ENCODE measurements at regions not wholly inside any gene's neighbourhood (a gene's known extent, or its start where the extent isn't known, plus 50 kb on each side); places are given as distances from the start of the nearest gene placed in this dataset.

DNA sequence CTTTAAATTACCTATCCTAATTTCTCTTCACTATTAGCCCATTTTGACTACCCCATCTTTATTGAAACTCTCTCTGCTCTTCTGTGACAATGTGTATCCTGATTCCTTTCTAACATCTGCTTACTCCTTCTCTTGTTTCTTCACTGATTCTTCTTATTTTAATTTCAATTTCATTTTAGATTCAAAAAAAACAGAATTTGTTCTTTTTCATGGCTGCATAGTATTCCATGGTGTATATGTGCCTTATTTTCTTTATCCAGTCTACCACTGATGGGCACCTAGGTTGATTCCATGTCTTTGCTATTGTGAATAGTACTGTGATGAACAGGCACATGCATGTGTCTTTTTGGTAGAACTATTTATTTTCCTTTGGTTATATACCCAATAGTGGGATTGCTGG, 120.0 kb upstream of the VAMP7 start:
- intact Hi-C loops (cut with DNase I): no loop called here
- no peak for TF ChIP-seq POLR2AphosphoS5 (IDR thresholded peaks at IDR 0.05)
- no peak for TF ChIP-seq EP300 (IDR thresholded peaks at IDR 0.05)
- no peak for TF ChIP-seq CTCF (IDR thresholded peaks at IDR 0.05)
- TF ChIP-seq POLR2A (IDR thresholded peaks at IDR 0.05): no peak

DNA sequence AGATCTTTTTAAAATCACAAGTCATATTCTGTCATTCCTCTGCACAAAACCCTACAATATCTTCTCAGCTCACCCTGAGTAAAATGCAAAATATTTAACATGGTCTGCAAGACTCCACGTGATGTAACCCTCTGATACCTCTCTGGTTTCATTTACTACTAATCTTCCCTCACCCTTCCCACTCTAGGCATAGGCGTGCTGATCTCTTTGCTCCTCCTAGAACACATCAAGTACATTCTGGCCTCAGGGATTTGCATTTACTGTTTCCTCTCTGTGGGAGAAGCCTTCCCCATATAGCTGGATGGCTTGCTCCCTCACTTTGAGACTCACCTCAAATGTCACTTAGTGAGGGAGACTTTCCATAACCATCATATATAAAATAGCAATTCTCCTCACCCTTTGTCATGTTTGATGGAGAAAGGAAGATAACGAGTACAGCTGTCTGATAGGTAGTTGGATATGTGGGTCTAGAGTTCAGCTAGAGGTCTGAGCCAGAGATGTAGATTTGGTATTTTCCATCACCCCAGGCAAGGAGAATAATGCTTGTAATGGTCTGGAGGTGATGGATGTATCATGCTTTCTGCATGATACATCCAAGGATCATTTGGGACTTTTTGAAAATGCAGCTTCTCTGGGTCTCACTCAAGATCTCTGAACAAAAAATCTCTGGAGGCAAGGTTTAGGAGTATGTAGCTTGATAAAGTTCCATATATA, 123.9 kb upstream of the VAMP7 start:
- intact Hi-C loops (cut with DNase I): no loop called here
- Histone ChIP-seq H3K4me1 (no peaks in the 10 kb centered on the region), H3K27me3 (no peaks in the 10 kb centered on the region), H3K9me3 (no peaks in the 10 kb centered on the region), H3K4me3 (no peak overlapping the region), H3K27ac (no peak overlapping the region), H3K36me3 (no peaks in the 10 kb centered on the region)
- 51 to 66% methylated on average over 3 of the region's 3 CpGs for WGBS, 2 donors
- TF ChIP-seq CTCF (IDR thresholded peaks at IDR 0.05): no peak
- TF ChIP-seq EP300 (IDR thresholded peaks at IDR 0.05): no peak
- TF ChIP-seq POLR2AphosphoS5 (IDR thresholded peaks at IDR 0.05): no peak
- TF ChIP-seq POLR2A (IDR thresholded peaks at IDR 0.05): no peak
- no peak for DNase-seq

More for the DNA sequence above, 120.0 kb upstream of the VAMP7 start:
- DNase-seq: no peak
- Histone ChIP-seq H3K4me3 (no peak overlapping the region), H3K36me3 (no peaks in the 10 kb centered on the region), H3K27me3 (no peaks in the 10 kb centered on the region), H3K4me1 (no peaks in the 10 kb centered on the region), H3K27ac (no peak overlapping the region), H3K9me3 (no peaks in the 10 kb centered on the region)

DNA sequence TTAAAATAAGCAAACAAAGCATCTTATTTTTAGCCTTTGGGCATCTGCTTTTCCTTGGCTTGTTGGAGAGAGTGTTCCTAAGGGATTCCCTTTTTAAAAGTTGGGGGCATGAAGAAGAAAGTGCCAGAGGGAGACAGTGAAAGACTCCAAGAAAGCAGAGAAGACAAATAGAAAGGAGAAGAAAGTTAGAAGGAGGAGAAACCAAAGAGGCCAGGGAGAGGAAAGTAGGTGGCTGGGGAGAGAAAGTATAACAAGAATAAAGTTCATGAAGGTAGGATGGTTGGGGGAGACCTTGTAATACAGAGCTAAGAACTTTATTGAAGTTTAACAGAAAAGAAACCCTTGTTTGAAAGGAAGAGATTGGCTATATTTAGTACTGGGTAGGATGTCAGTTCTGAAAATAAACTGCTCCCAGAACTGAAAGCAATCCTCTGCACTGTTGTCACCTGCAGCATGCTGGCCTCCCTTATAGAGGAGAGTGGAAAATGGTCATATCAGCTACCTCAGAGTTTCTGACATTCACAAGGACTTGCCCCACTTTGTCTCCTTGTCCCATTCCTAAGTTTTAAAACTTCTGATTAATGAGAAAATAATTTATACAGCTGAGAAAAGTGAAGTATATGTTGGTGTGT, 125.3 kb upstream of the VAMP7 start:
- TF ChIP-seq POLR2AphosphoS5 (IDR thresholded peaks at IDR 0.05): no peak
- no peak for TF ChIP-seq CTCF (IDR thresholded peaks at IDR 0.05)
- no peak for TF ChIP-seq EP300 (IDR thresholded peaks at IDR 0.05)
- TF ChIP-seq POLR2A (IDR thresholded peaks at IDR 0.05): no peak

DNA sequence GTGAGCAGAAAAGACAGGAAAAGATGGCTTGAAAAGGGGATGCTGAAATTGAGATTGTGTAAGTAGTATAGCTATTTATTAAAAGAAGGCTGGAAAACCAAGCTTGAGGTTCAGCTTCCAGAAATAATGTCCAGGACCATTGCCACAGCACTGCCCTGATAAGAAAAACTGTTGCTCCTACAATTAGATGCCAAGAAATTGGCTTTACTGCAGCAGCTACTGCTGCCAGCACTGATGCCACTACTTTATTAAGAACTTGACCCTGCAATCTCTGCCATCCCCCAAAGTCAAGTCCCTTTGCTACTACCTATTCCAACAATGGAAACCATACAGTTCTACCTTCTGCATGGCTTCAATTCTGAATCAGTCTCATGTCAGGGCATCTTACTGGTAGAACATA, 130.0 kb upstream of the VAMP7 start:
- Histone ChIP-seq H3K27me3 (no peaks in the 10 kb centered on the region), H3K4me1 (no peaks in the 10 kb centered on the region), H3K9me3 (no peaks in the 10 kb centered on the region), H3K4me3 (no peak overlapping the region), H3K36me3 (no peaks in the 10 kb centered on the region), H3K27ac (no peak overlapping the region)
- no peak for DNase-seq
- TF ChIP-seq EP300 (IDR thresholded peaks at IDR 0.05): no peak
- no peak for TF ChIP-seq POLR2AphosphoS5 (IDR thresholded peaks at IDR 0.05)
- no peak for TF ChIP-seq POLR2A (IDR thresholded peaks at IDR 0.05)
- TF ChIP-seq CTCF (IDR thresholded peaks at IDR 0.05): no peak
- intact Hi-C loops (cut with DNase I): no loop called here

More for the DNA sequence above, 125.3 kb upstream of the VAMP7 start:
- no peaks in the 10 kb centered on the region for H3K4me1 ChIP-seq
- H3K9me3 ChIP-seq: no peaks in the 10 kb centered on the region
- no peaks in the 10 kb centered on the region for H3K27me3 ChIP-seq
- no peak for DNase-seq
- H3K36me3 ChIP-seq: no peaks in the 10 kb centered on the region
- intact Hi-C loops (cut with DNase I): no loop called here
- no peak overlapping the region for H3K27ac ChIP-seq
- no peak overlapping the region for H3K4me3 ChIP-seq

- Histone ChIP-seq H3K4me3 (no peak overlapping the region), H3K27me3 (no peaks in the 10 kb centered on the region), H3K9me3 (no peaks in the 10 kb centered on the region), H3K27ac (no peak overlapping the region), H3K4me1 (no peaks in the 10 kb centered on the region), H3K36me3 (no peaks in the 10 kb centered on the region)
- 20 to 39% methylated on average over 3 of the region's 3 CpGs for WGBS, 2 donors
- intact Hi-C loops (cut with DNase I): no loop called here
- TF ChIP-seq POLR2AphosphoS5 (IDR thresholded peaks at IDR 0.05) (no peak), POLR2A (IDR thresholded peaks at IDR 0.05) (no peak), CTCF (IDR thresholded peaks at IDR 0.05) (no peak), EP300 (IDR thresholded peaks at IDR 0.05) (no peak)
- no peak for DNase-seq
These were observed 133.6 kb upstream of the VAMP7 start for GRCh38 chrX:155747520-155747919.
